Smooth muscle cell (in vitro differentiated cells): ENCODE measurements at regions not wholly inside any gene's neighbourhood (a gene's known extent, or its start where the extent isn't known, plus 50 kb on each side); places are given as distances from the start of the nearest gene placed in this dataset.

Source experiments
- DNase-seq: peaks from one replicate; lab custom pipeline; 2025; ENCODE audit not compliant: unreplicated experiment; lab: John Stamatoyannopoulos, UW
- H2AFZ ChIP-seq: fragments of 200-600 bp; sonication (generic); 2 replicates; pipeline ENCODE4 v1.6.0; 2016; ENCODE audit warnings: antibody characterized with exemption, low read depth, mild to moderate bottlenecking
- H3F3A ChIP-seq: fragments of 200-600 bp; sonication (generic); 2 replicates; pipeline ENCODE4 v1.6.0; 2017; ENCODE audit warnings: antibody characterized with exemption, low read depth
- H3K27ac ChIP-seq: fragments of 200-600 bp; sonication (generic); 2 replicates; pipeline ENCODE4 v1.5.1; 2016; ENCODE audit warnings: low read depth, mild to moderate bottlenecking
- H3K27me3 ChIP-seq: fragments of 200-600 bp; sonication (generic); 2 replicates; pipeline ENCODE4 v1.6.1; 2016; ENCODE audit warnings: low read depth, mild to moderate bottlenecking
- H3K36me3 ChIP-seq: fragments of 200-600 bp; sonication (generic); 2 replicates; pipeline ENCODE4 v1.5.1; 2016; ENCODE audit warnings: low read depth
- H3K4me1 ChIP-seq: fragments of 200-600 bp; sonication (generic); 2 replicates; pipeline ENCODE4 v1.5.1; 2016; ENCODE audit warnings: low read depth
- H3K4me2 ChIP-seq: fragments of 200-600 bp; sonication (generic); 2 replicates; pipeline ENCODE4 v1.6.0; 2016; ENCODE audit warnings: mild to moderate bottlenecking
- H3K4me3 ChIP-seq: fragments of 200-600 bp; sonication (generic); 2 replicates; pipeline ENCODE4 v1.5.1; 2016; ENCODE audit warnings: mild to moderate bottlenecking
- H3K79me2 ChIP-seq: fragments of 200-600 bp; sonication (generic); 2 replicates; pipeline ENCODE4 v1.6.0; 2016; ENCODE audit warnings: low read depth, mild to moderate bottlenecking
- H3K9ac ChIP-seq: fragments of 200-600 bp; sonication (generic); 2 replicates; pipeline ENCODE4 v1.6.0; 2016; ENCODE audit warnings: low read depth
- H3K9me3 ChIP-seq: fragments of 200-600 bp; sonication (generic); replicated peaks from 2 replicates; pipeline ENCODE4 v1.5.1; 2016; ENCODE audit warnings: low read depth
- H4K20me1 ChIP-seq: fragments of 200-600 bp; sonication (generic); 2 replicates; pipeline ENCODE4 v1.6.0; 2016; ENCODE audit warnings: low read depth
- CTCF ChIP-seq: fragments of 200-600 bp; sonication (generic); IDR thresholded peaks from 2 replicates; pipeline ENCODE4 v1.5.1; 2017; ENCODE audit warnings: borderline replicate concordance, mild to moderate bottlenecking, antibody characterized with exemption; ENCODE audit not compliant: insufficient read depth, poor library complexity, severe bottlenecking
- WGBS: methylation state at CpG from one replicate; pipeline ENCODE4 v1.1.7; 2016; ENCODE audit warnings: low lambda C conversion rate; 5-methylcytosine and 5-hydroxymethylcytosine counted together

GRCh38 chr4:71906096-71906495, 122.2 kb upstream of the GC start:
- WGBS = 90% methylated on average over 3 of the region's 3 CpGs
- Histone ChIP-seq H3K4me3 (no peak overlapping the region), H4K20me1 (no peaks in the 10 kb centered on the region), H3F3A (no peaks in the 10 kb centered on the region), H2AFZ (no peak overlapping the region), H3K4me2 (no peak overlapping the region), H3K9ac (no peak overlapping the region), H3K9me3 (no peaks in the 10 kb centered on the region), H3K4me1 (no peaks in the 10 kb centered on the region), H3K79me2 (no peaks in the 10 kb centered on the region), H3K36me3 (no peaks in the 10 kb centered on the region), H3K27me3 (no peaks in the 10 kb centered on the region), H3K27ac (no peak overlapping the region)
- DNase-seq = no peak
- no peak for TF ChIP-seq CTCF

GRCh38 chr4:71907071-71907470, 123.2 kb upstream of the GC start:
- H3K9me3 ChIP-seq = no peaks in the 10 kb centered on the region
- H2AFZ ChIP-seq = no peak overlapping the region
- no peak overlapping the region for H3K4me3 ChIP-seq
- H3K27me3 ChIP-seq = no peaks in the 10 kb centered on the region
- no peaks in the 10 kb centered on the region for H4K20me1 ChIP-seq
- no peaks in the 10 kb centered on the region for H3F3A ChIP-seq
- no peak for TF ChIP-seq CTCF
- H3K4me2 ChIP-seq = no peak overlapping the region
- no peaks in the 10 kb centered on the region for H3K36me3 ChIP-seq
- WGBS = 91% methylated on average over 4 of the region's 4 CpGs
- no peak overlapping the region for H3K9ac ChIP-seq
- no peak for DNase-seq
- no peaks in the 10 kb centered on the region for H3K79me2 ChIP-seq
- no peaks in the 10 kb centered on the region for H3K4me1 ChIP-seq
- no peak overlapping the region for H3K27ac ChIP-seq

GRCh38 chr4:71907782-71908181, 123.9 kb upstream of the GC start:
- TF ChIP-seq CTCF = no peak
- DNase-seq = no peak
- Histone ChIP-seq H2AFZ (no peak overlapping the region), H3K79me2 (no peaks in the 10 kb centered on the region), H3K27me3 (no peaks in the 10 kb centered on the region), H3K4me3 (no peak overlapping the region), H4K20me1 (no peaks in the 10 kb centered on the region), H3K4me1 (no peaks in the 10 kb centered on the region), H3K9me3 (no peaks in the 10 kb centered on the region), H3K36me3 (no peaks in the 10 kb centered on the region), H3K4me2 (no peak overlapping the region), H3K27ac (no peak overlapping the region), H3F3A (no peaks in the 10 kb centered on the region), H3K9ac (no peak overlapping the region)
- WGBS = 87% methylated on average over 3 of the region's 3 CpGs

- DNase-seq = no peak
- H3K27ac ChIP-seq = no peak overlapping the region
- no peaks in the 10 kb centered on the region for H3K79me2 ChIP-seq
- H4K20me1 ChIP-seq = no peaks in the 10 kb centered on the region
- no peaks in the 10 kb centered on the region for H3K9me3 ChIP-seq
- no peak for TF ChIP-seq CTCF
- H3K27me3 ChIP-seq = no peaks in the 10 kb centered on the region
- no peaks in the 10 kb centered on the region for H3K36me3 ChIP-seq
- no peak overlapping the region for H3K9ac ChIP-seq
- no peak overlapping the region for H2AFZ ChIP-seq
- H3K4me3 ChIP-seq = no peak overlapping the region
- no peak overlapping the region for H3K4me2 ChIP-seq
- WGBS = 90% methylated on average over 2 of the region's 2 CpGs
- H3K4me1 ChIP-seq = no peaks in the 10 kb centered on the region
- H3F3A ChIP-seq = no peaks in the 10 kb centered on the region
Measured at GRCh38 chr4:71913275-71913674, 118.5 kb upstream of the NPFFR2 start.
